Activated naive CD4-positive, alpha-beta T cell treated with Interleukin-2 at 50 U/mL for 16 hours (primary cell): ENCODE measurements at regions not wholly inside any gene's neighbourhood (a gene's known extent, or its start where the extent isn't known, plus 50 kb on each side); places are given as distances from the start of the nearest gene placed in this dataset.
A peak's percentile ranks its signal among the peaks of the same experiment; 100 is the strongest.

Source experiments
- DNase-seq: peaks from one replicate; pipeline ENCODE4 v3.0.0-alpha.2; 2020

DNA sequence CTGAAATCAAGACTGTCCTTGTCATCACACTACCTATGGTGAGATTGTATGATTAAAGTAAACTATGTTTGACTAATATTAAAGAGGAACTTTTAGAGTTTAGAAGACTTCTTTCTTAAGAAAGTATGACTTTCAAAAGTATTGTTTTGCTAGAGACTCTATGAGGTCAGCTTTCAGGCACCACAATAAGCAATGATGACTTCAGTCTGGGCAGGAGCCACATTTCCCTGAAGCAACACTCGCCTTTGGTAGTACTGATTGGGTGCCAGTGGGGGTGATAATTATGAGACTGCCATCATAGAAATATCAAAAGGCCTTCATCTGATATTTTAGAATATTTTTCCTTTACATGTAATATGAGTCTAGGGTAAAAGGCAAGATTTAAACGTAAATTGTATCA lies 212.6 kb downstream of the DTHD1 start:
- DNase-seq: no peak

DNA sequence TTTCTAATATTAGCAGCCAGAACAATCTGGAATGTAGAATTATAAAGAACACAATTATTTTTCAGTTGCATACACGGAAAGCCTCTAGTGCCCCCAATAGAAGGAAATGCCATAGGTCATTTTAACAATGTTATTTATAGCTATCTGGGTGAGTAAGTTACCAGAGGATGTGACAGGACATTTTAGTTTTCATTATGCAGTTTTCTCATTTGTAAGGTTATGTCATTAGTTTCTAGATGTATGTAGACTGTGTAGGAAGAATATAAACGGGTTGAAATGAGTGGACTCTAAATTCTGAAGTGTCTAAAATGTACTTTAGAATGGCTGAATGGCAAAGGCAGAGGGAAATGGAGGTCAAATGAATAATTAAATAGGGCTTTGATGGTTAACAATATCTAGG lies 213.3 kb downstream of the DTHD1 start:
- no peak for DNase-seq

DNA sequence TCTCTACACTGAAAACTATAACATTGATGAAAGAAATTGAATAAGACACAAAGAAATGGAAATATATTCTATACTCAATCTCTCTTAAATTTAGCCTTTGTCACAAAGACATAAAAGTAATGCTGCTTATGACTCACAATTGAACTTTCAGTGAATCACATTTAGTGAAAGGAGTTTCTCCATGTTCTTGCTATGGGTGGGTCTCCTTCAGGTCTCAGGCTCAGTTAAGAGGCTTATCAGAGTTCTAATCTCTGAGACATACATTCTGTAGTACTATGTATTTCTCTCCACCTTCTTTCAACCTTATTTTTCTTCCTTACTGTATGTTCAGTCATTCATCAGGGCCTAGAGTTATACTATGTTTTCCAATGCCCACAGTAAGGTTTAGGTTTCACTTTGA lies 220.9 kb downstream of the DTHD1 start:
- DNase-seq: no peak

DNA sequence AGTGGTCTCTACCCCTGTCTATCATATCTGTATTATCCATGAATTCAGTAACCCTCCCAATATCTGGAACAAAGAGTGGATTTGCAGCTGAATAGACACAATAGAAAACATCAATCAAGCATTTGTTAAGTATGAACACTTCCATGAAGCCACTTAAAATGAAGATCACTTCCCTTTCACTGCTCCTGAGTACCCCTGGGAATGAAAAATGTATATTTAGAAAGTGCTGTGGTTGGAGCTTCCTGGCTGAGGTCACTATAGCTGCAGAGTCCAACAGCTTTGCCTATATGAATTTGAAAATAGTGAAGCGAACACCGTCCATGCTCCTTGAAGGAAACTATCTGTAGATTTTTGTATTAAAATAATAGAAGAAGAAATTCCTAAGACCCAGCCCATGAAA lies 227.0 kb downstream of the DTHD1 start:
- DNase-seq: no peak

DNA sequence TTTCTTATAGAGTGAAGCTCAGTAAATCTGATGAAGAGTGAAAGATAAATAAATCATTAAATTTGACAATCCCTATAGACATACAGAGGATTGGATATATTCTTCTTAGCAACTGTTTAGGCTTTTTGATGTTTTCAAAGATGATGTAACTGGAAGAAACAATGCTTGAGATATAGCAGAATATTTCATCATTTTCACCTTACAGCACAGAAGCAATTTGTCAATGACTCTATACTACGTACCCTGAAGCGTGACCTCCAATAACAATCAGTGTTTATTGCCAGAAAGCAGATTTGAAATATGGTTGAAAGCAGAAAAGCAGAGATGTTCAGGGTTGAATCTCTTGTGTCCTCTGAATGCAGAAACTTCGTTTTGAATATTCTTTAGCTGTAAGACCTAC lies 228.4 kb downstream of the DTHD1 start:
- DNase-seq: no peak

DNA sequence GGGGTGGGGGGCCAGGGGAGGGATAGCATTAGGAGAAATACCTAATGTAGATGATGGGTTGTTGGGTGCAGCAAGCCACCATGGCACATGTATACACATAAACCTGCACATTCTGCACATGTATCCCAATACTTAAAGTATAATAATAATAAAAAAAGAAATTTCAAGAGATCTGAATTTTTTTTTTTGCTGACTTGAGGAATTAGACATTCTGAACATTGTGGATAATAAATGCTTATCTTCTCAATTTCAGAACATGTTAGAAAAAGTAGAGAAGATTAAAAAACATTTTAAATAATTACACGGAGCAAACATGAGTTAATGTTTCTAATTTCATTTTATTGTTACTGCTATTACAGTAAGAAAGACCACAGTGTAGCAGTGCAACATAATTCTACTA lies 230.4 kb downstream of the DTHD1 start:
- no peak for DNase-seq

DNA sequence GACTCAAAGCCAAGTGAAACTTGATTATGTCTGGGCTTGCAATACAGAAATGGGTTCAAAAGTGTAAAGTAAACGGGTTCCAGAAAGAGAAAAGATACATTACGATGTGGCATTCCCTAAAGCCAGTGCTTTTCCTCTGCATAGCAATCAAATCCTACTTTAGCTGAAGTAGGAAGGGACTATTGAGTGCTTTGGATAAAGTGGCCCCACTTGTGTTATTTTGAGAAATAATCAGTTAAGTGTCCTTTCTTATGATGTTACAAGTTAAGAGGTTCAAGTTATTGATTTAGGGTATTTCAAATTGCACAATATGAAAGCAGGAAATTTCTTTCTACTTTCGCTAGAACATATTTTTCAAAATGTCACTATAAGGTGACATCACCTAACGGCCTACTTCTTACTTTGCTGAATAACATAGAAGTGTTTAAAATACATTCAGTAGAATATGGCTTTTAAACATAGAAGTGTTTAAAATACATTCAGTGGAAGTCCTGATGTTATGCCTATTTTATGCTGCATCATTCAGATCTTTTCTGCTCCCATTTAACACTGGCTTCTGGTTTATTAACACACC lies 235.2 kb downstream of the DTHD1 start:
- no peak for DNase-seq

DNA sequence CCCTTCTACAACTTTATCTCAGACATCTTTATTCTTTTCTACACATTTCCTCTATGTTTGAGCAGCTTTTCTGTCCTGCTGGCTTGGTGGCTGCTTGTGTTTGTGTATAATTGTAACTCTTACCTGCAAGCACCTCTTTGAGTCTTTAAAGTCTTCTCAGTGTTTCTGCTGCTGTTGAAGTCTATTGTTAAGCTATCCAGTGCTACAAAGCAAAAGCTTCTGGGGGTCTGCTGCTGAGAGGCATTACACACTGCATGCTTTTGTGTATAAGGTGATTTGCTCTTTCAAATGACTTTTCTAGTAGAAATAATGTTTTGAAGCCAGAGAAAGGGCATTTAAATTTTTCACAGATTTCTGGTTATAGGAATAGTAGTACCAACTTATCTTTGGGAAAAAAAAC lies 241.8 kb downstream of the DTHD1 start:
- DNase-seq: no peak

DNA sequence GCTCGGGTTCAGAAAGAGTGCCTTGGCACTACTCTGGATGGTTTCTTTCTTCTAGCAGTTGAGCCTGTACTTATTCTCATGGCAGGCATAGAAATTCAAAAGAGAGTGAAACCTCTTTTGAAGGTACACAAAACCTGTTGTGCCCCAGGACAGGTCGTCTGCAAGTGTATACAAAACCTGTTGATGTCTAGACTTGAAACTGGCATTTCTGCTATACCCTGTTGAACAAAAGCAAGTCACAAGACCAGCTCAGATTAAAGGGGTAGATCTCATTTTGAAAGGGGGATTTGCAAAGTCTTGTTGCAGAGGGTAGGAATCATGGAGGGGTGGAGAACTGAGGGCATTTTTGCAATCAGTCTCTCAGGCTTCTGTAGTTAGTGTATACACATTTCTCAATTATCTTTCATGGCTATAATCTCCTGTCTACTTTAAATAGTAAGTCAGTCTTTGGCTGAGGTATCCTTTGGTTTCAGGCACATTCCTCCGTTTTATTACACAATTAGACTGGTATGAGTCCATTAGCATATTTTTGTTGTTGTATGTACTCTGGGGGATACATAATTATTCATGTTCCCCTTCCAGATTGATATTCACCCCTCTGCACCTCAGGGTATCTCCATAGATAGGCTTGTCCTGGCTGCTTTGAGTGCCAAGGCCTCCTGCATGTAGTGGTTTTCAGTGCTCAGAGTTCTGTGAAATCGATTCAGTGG lies 251.4 kb downstream of the DTHD1 start:
- DNase-seq: no peak

DNA sequence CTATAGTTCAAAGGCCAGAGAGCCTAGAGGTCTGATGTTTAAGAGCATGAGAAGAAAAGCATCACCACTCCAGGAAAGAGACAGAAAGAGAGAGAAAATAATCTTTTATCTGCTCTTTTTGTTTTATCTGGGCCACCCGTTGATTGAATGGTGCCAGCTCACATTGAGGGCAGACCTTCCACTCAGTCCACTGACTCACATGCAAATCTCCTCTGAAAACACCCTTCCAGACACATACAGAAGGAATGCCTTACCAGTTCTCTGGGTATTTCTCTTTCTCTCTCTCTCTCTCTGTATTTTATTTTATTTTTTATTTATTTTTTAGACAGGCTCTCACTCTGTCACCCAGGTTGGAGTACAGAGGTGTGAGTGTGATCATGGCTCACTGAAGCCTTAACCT lies 252.5 kb downstream of the DTHD1 start:
- DNase-seq: no peak

DNA sequence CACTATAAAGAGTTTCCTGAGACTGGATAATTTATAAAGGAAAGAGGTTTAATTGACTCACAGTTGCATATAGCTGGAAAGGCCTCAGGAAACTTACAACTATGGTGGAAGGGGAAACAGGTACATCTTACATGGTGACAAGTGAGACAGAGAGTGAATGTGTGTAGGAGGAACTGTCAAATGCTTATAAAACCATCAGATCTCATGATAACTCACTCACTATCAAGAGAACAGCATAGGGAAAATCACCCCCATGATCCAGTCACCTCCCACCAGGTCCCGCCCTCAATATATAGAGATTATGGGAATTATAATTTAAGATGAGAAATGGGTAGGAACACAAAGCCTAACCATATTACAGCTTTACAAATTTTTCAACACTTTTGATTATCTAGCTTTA lies 266.0 kb downstream of the DTHD1 start:
- DNase-seq: no peak

DNA sequence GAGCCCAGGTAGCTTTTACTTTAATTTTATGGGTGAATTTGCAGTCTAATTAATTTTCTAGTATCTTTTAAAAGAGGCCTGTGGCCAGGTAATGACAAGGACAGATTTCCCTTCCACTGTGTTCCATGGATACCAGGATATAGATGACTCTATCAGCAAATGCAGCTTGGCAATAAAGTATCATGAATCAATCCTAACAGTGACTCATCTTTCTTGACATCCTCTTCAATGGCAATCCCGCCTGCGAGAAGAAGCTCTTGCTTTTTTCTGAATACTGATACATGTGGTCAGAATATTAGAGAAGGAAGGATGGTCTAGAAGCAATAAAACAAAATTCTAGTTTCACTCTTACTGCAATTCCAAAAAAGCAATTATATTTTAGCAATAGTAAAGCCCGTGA lies 267.8 kb downstream of the DTHD1 start:
- DNase-seq: no peak

DNA sequence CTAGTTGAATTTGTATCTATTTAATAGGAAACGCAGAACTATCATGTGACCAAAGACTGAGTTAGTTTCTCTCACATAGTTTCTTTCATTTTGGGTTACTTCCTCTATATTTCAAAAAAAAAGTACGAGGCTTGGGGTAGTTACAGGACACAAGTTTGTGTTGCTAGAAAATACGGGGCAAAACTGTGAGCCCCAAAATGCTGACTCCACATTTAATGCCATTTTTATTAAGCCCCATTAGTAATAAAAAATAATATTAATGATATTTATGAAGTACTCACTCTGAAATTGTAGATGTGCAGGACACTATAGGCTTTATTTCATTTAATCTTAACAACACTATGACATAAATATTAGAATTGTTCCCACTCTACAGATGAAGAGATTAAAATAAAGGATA lies 268.6 kb downstream of the DTHD1 start:
- DNase-seq: no peak

DNA sequence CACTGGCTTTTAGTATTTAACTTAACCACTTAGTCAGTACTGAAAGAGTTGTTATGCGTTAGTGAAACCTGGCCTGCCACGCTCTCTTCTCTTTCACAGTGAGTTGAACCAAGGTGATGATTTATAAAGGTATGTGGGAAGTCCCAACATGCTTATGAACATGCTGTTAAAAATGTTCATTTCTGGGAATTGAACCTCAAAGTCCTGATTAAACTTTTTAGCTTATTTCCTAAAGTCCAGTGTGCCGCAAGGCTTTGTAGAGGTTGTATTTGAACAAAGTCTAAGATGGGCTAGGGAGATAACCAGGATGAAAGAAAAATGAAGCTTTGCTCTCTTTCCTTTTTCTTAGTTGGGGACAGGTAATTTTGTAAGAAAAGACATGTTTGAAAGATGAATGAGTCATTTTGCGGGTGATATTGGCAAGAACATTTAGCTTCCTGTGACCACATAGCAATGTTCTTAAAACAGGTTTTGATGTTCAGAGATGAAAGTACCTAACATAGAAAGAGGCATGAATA lies 270.3 kb downstream of the DTHD1 start:
- peak; percentile 3 for DNase-seq

DNA sequence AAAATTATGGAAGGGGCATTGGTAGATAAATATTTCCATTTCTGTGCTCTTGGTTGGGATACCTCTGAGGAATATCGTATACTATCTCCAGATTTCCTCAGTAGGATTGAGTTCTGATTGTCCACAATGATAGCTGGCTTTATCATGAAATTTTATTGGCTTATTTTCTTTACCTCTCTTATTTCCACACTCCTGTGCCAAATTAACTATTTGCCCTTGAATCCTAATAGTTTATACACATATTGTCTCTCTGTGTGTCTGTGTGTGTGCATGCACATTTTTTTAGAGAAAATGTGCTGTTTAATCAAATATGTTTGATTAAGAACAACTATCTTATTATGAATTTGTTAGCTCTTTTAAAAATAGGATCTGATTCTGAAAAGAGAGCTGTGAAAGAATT lies 271.6 kb downstream of the DTHD1 start:
- no peak for DNase-seq

DNA sequence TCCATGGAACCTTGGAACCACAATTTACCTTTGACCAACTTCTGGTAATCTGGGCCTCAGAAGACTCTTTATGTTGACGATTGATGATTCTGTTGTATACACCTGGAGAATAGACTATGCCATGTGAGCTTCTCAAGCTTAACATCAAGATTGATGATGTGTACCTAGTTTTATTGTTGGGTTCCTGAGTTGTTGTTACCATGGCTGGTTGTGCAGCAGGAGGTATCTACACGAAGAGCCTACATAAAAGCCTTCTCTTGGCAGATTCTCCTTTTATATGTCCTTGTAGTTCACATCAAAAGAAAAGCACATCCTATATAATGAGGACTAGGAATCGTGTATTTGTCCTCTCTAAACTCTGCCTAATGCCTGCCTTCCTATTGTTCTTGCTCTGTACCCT lies 272.0 kb downstream of the DTHD1 start:
- DNase-seq: no peak

DNA sequence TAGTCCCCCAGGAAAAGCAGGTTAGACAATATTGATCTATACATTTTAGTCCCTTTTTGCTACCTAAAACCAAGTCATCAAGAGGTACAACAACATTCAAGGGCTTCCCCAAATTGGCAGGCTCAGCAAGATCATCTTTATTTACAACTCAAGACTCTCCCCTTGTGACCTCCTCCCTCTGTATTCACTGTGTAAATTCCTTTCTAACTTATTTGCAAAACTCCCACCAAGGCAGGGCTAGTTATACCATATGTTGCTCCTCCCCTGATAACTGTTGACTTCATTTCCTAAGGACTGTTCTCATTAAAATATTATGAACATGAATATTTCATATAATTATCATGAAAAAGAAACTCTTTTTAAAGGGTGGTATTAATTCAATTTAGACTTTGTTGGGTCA lies 275.6 kb downstream of the DTHD1 start:
- no peak for DNase-seq

DNA sequence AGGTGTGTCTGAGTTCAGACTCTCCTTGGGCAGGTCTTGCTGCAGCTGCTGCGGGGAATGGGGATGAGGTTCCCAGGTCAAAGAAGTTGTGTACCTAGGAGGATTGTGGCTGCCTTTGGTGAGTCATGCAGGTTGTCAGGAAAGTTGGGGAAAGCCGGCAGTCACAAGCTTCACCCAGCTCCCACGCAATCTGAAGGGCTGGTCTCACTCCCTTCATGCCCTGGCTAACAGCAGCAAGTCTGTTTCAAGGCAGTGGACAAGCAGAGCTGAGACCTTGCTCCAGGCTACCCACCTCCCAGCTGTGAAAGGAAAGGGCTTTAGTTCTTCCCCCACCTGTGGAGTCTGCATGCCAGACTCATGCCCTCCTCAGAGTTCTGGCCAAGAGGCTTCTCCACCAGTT lies 287.2 kb downstream of the DTHD1 start:
- no peak for DNase-seq

DNA sequence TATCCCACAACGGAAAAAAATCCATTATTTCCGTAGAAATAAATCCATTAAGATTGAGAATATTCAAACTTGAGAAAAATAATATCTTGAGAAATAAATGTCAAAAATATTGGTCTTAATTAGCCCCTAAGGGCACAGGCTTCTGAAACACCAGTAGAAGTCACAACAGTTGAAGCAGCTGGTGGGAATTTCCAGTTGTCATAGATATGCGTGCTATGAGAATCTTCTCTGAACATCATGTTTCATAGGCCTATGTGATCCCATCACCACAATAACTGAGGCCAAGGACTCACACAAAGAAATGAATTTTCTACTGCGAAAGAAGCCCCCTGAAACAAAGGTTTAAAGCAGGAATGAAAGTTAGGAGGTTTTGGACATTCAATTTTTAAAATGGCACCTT lies 292.0 kb downstream of the DTHD1 start:
- DNase-seq: no peak

DNA sequence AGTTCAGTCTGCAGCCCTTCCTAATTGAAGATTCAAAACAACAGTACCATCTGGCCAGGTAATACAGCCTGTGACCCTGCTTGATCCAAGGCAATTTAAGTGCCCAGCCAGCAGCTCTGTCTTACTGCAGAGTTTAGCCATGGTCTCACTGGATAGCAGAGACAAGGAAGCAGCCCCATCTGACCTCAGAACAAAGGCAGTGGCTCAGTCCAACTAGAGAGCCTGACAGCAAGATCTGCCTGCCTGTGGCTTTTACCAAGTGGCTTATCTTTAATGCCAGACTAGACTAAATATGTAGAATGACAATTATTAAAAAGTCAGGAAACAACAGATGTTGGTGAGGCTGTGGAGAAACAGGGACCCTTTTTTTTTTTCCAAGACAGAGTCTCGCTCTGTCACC lies 293.4 kb downstream of the DTHD1 start:
- DNase-seq: no peak

DNA sequence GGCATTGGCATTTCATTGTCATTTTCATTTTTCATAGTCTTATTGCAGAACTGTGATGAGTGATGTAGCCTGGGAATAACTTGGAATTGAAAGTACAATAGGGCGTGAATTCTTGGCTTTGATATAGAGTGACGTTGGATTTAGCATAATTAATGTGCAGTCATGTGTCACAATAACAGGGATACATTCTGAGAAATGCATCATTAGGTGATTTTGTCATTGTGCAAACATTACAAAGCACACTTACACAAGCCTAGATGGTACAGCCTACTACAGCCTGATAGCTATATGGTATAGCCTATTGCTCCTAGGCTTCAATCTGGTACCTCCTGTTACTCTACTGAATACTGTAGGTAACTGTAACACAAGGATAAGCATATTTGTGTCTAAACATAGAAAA lies 300.8 kb downstream of the DTHD1 start:
- DNase-seq: no peak

DNA sequence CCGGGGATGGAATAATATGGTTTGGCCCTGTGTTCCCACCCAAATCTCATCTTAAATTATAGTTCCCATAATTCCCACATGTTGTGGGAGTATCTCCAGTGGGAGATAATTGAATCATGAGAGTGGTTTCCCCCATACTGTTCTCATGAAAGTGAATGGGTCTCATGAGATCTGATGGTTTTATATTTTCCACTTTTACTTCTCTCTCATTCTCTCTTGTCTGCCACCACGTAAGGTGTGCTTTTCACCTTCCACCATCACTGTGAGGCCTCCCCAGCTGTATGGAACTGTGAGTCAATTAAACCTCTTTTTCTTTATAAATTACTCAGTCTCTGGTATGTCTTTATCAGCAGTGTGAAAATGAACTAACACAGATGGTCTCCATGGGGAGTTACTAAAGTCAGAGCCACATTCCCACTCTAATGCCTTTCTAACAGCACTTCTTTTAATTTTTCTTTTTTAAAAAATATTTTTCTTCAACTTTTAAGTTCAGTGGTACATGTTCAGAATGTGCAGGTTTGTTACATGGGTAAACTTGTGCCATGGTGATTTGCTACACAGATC lies 306.6 kb downstream of the DTHD1 start:
- no peak for DNase-seq

DNA sequence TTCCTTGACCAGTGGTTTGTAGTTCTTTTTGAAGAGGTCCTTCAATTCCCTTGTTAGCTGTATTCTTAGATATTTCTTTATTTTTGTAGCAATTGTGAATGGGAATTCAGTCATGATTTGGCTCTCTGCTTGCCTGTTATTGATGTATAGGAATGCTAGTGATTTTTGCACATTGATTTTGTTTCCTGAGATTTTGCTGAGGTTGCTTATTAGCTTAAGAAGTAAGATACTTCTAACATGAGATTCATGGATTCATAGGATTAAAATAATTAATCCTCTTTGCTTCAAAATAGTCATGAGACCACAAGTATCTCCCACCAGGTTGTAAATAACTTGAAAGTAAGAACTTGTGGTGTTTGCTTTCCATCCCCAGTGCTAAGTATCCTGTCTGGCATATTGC lies 308.9 kb downstream of the DTHD1 start:
- no peak for DNase-seq

DNA sequence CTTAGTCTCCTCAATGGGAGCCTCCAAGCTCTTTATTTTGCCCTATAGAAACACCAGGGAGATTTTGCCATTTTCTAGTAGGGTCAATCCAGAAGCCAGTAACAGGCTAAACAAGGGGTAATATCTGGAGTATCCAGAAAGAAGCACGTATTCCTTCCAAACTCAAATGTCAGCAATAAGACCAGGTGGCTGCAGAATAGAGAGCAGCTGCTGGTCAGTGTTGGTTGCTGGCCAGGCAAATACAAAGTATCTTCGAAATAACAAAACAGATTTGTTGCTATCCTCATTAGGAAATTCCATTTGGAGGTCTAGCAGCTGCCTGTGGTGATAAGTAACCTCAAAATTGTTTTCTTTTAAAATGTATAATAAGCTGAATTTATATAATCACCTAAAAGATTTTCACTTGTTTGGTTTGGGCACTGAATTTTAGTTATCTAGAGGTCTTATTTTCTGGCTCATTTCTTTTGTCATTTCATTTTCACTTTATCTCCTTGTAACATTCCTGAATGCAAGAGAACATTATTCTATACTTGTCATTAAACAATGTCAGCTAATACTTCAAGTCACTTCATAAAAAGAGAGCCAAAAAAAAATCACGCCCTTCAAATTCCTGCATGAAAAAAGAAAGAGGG lies 320.6 kb downstream of the DTHD1 start:
- DNase-seq: no peak
